PFSK-1 (cell line): ENCODE measurements at regions not wholly inside any gene's neighbourhood (a gene's known extent, or its start where the extent isn't known, plus 50 kb on each side); places are given as distances from the start of the nearest gene placed in this dataset.

Experiments
- SIN3A ChIP-seq: IDR thresholded peaks from 2 replicates; pipeline ENCODE4 v1.6.1; 2012; ENCODE audit warnings: mild to moderate bottlenecking, low read length, moderate library complexity, borderline replicate concordance; ENCODE audit not compliant: insufficient read depth
- TAF1 ChIP-seq: IDR thresholded peaks from 2 replicates; pipeline ENCODE4 v1.6.1; 2012; ENCODE audit warnings: low read length, control low read depth, borderline replicate concordance; ENCODE audit not compliant: insufficient read depth
- TF ChIP-seq, protein P1 (sequence below), 2 experiments: IDR thresholded peaks; 2 replicates each; pipeline versions ENCODE4 v1.6.1 to v1.8.0; 2011 to 2012; ENCODE audit warnings: low read depth in 2 of 2, low read length in 2 of 2, control low read depth in 1 of 2, inconsistent platforms in 1 of 2, mild to moderate bottlenecking in 1 of 2, moderate library complexity in 1 of 2; ENCODE audit not compliant: insufficient read depth in 1 of 2

DNA sequence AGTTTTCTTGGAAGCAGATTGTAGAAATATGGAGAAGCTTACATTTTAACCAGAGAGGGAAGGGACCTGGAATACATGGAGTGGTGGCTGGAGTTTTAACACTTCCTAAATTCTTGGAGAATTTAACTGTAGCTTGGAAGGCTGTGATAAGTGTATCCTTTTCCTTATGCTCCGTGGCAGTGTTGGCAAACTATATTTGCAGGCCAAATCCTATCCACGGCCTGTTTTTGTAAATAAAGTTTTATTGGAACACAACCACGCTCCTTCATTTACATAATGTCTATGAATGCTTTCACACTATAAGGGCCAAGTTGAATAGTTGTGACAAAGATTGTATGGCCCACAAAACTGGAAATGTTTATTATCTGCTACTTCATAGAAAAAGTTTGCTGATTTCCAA lies 110.6 kb upstream of the MIR17HG start:
- TF ChIP-seq TAF1 (no peak), SIN3A (no peak)
- TF ChIP-seq, protein P1, sequence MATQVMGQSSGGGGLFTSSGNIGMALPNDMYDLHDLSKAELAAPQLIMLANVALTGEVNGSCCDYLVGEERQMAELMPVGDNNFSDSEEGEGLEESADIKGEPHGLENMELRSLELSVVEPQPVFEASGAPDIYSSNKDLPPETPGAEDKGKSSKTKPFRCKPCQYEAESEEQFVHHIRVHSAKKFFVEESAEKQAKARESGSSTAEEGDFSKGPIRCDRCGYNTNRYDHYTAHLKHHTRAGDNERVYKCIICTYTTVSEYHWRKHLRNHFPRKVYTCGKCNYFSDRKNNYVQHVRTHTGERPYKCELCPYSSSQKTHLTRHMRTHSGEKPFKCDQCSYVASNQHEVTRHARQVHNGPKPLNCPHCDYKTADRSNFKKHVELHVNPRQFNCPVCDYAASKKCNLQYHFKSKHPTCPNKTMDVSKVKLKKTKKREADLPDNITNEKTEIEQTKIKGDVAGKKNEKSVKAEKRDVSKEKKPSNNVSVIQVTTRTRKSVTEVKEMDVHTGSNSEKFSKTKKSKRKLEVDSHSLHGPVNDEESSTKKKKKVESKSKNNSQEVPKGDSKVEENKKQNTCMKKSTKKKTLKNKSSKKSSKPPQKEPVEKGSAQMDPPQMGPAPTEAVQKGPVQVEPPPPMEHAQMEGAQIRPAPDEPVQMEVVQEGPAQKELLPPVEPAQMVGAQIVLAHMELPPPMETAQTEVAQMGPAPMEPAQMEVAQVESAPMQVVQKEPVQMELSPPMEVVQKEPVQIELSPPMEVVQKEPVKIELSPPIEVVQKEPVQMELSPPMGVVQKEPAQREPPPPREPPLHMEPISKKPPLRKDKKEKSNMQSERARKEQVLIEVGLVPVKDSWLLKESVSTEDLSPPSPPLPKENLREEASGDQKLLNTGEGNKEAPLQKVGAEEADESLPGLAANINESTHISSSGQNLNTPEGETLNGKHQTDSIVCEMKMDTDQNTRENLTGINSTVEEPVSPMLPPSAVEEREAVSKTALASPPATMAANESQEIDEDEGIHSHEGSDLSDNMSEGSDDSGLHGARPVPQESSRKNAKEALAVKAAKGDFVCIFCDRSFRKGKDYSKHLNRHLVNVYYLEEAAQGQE (IDR thresholded peaks at IDR 0.05; ENCODE audit: insufficient read depth in 1 of 2, low read depth in 2 of 2, low read length in 2 of 2): no peak
